B cell (primary cell): ENCODE measurements at regions not wholly inside any gene's neighbourhood (a gene's known extent, or its start where the extent isn't known, plus 50 kb on each side); places are given as distances from the start of the nearest gene placed in this dataset.

Experiments used
- ATAC-seq: fragments of 200-7000 bp; cut with Tn5 transposase; one replicate; pipeline ENCODE4 v1.10.0; 2021; ENCODE audit warnings: low read depth, mild to moderate bottlenecking, moderate number of reproducible peaks, moderate library complexity
- CTCF ChIA-PET: fragments of 350-600 bp; sonication (Branson Sonifier 250); formaldehyde crosslinking; loops from one replicate; lab custom pipeline; 2021; ENCODE audit warnings: antibody characterized with exemption, inconsistent platforms; lab: Charles Lee
- POLR2A ChIA-PET: fragments of 350-600 bp; sonication (Branson Sonifier 250); formaldehyde crosslinking; loops from one replicate; lab custom pipeline; 2021; ENCODE audit warnings: antibody characterized with exemption; lab: Charles Lee
- DNase-seq: peaks from one replicate; pipeline ENCODE4 v3.0.0; 2013
- H2AFZ ChIP-seq: 2 replicates; pipeline ENCODE4 v1.6.1; 2012; ENCODE audit warnings: mild to moderate bottlenecking, low read depth, low read length; ENCODE audit not compliant: insufficient read depth, poor library complexity, severe bottlenecking
- H3K27ac ChIP-seq, 2 donors: 1 replicate in 1 of 2; 2 replicates in 1 of 2; pipeline ENCODE4 v1.5.1; 2012 to 2013; ENCODE audit warnings: low read length in 2 of 2, mild to moderate bottlenecking in 2 of 2, moderate library complexity in 1 of 2
- H3K27me3 ChIP-seq, 4 experiments: fragments of 200-600 bp in 1 of 4; sonication (generic) in 1 of 4; replicated peaks in 1 of 4; 1 replicate in 2 of 4; 2 replicates in 2 of 4; pipeline versions ENCODE4 v1.6.1 to v1.7.0; 2013 to 2016; ENCODE audit warnings: low read length in 3 of 4, mild to moderate bottlenecking in 2 of 4, mixed read lengths in 1 of 4, moderate library complexity in 1 of 4; ENCODE audit not compliant: insufficient read depth in 4 of 4, control insufficient read depth in 3 of 4; ENCODE audit errors: control extremely low read depth in 1 of 4
- H3K36me3 ChIP-seq, 2 experiments: replicated peaks in 1 of 2; 1 replicate in 1 of 2; 2 replicates in 1 of 2; pipeline versions ENCODE4 v1.6.1 to v1.7.1; 2013; ENCODE audit warnings: low read length in 1 of 2; ENCODE audit not compliant: insufficient read depth in 2 of 2, control insufficient read depth in 1 of 2; ENCODE audit errors: control extremely low read depth in 1 of 2, extremely low read depth in 1 of 2
- H3K4me1 ChIP-seq, 2 donors: fragments of 200-600 bp in 1 of 2; sonication (generic) in 1 of 2; 1 replicate in 1 of 2; 2 replicates in 1 of 2; pipeline versions ENCODE4 v1.5.1 to v1.6.1; 2013 to 2017; ENCODE audit warnings: low read length in 2 of 2; ENCODE audit not compliant: control insufficient read depth in 2 of 2, insufficient read depth in 2 of 2
- H3K4me2 ChIP-seq: replicated peaks from 2 replicates; pipeline ENCODE3; 2012; ENCODE audit warnings: mild to moderate bottlenecking, low read depth, low read length; ENCODE audit not compliant: poor library complexity, severe bottlenecking
- H3K4me3 ChIP-seq, 5 experiments: fragments of 200-600 bp in 1 of 5; sonication (generic) in 1 of 5; 1 replicate in 3 of 5; 2 replicates in 2 of 5; pipeline versions ENCODE4 v1.5.1 to v1.7.0; 2011 to 2016; ENCODE audit warnings: low read length in 4 of 5, mild to moderate bottlenecking in 4 of 5, low read depth in 2 of 5, control low read depth in 1 of 5, moderate library complexity in 1 of 5; ENCODE audit not compliant: insufficient read depth in 1 of 5; ENCODE audit errors: control extremely low read depth in 1 of 5, extremely low read depth in 1 of 5
- H3K79me2 ChIP-seq: fragments of 200-600 bp; sonication (generic); one replicate; pipeline ENCODE4 v1.6.0; 2016; ENCODE audit warnings: low read length; ENCODE audit not compliant: control insufficient read depth, insufficient read depth
- H3K9ac ChIP-seq: fragments of 200-600 bp; sonication (generic); 2 replicates; pipeline ENCODE4 v1.6.1; 2017; ENCODE audit warnings: mild to moderate bottlenecking, low read length, moderate library complexity
- H3K9me3 ChIP-seq, 3 donors: one replicate each; pipeline versions ENCODE4 v1.6.1 to v1.7.1; 2013; ENCODE audit warnings: low read length in 2 of 3; ENCODE audit not compliant: control insufficient read depth in 2 of 3, insufficient read depth in 1 of 3; ENCODE audit errors: control extremely low read depth in 1 of 3
- H4K20me1 ChIP-seq: 2 replicates; pipeline ENCODE4 v1.6.0; 2012; ENCODE audit warnings: mild to moderate bottlenecking, low read length; ENCODE audit not compliant: insufficient read depth, control insufficient read depth, poor library complexity, severe bottlenecking
- H3K27ac Mint-ChIP-seq: one replicate; pipeline ENCODE4 v1.8.0; 2021; ENCODE audit warnings: mixed read lengths
- H3K27me3 Mint-ChIP-seq: one replicate; pipeline ENCODE4 v1.8.0; 2021; ENCODE audit warnings: mixed read lengths
- H3K4me1 Mint-ChIP-seq: one replicate; pipeline ENCODE4 v1.8.0; 2021; ENCODE audit warnings: mixed read lengths
- H3K4me3 Mint-ChIP-seq: one replicate; pipeline ENCODE4 v1.8.0; 2021; ENCODE audit warnings: mixed read lengths
- H3K9me3 Mint-ChIP-seq: one replicate; pipeline ENCODE4 v1.8.0; 2022; ENCODE audit warnings: mixed read lengths; ENCODE audit not compliant: insufficient read depth
- EZH2 ChIP-seq: IDR thresholded peaks from 2 replicates; pipeline ENCODE4 v1.6.1; 2012; ENCODE audit warnings: borderline replicate concordance, low read depth, mild to moderate bottlenecking, moderate library complexity, low read length; ENCODE audit not compliant: insufficient read depth, poor library complexity, severe bottlenecking
- whole genome bisulfite sequencing: methylation state at CpG from one replicate; pipeline ENCODE4 v1.1.5; 2013; ENCODE audit warnings: missing lambda C conversion rate; ENCODE audit not compliant: insufficient coverage; 5-methylcytosine and 5-hydroxymethylcytosine counted together
- intact Hi-C: fragments of 100-400 bp; cut with micrococcal nuclease; formaldehyde crosslinking; loops from one replicate; pipeline ENCODE4 v1.10.0; 2022
- TF ChIP-seq, protein P1 (sequence below): fragments of 200-600 bp; IDR thresholded peaks from one replicate; pipeline ENCODE4 v1.8.0; 2022; ENCODE audit warnings: antibody characterized with exemption, mild to moderate bottlenecking

DNA sequence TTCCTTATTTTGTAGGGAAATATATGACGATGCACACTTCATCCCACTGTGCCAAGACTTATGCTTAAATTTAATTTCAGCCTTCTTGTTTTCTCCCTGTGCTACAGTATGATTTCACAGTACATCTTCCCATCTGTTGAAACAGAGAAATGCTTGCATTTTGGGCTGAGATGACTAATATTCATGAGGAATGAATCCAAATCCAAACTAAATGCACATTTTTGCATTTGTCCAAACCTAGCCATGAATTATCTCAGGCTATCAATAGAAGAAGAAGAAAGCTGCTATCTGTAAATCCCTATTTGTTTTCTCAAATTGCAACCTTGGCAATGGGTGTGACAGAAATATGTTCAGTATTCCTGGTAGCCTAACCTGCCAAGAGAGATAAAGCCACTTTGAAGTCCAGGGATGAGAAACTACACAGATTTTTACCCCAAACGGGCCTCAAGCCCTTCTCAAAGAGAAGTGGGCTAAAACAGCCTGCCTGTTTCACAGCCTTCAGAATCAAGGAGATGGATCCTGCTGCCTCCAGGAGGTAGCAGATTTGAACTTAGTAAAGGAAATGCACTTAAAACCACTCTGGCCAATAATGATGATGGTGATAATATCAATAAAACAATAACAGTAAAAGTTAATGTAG, 306.9 kb upstream of the NT5C1B start:
- H3K9ac ChIP-seq = no peak overlapping the region

DNA sequence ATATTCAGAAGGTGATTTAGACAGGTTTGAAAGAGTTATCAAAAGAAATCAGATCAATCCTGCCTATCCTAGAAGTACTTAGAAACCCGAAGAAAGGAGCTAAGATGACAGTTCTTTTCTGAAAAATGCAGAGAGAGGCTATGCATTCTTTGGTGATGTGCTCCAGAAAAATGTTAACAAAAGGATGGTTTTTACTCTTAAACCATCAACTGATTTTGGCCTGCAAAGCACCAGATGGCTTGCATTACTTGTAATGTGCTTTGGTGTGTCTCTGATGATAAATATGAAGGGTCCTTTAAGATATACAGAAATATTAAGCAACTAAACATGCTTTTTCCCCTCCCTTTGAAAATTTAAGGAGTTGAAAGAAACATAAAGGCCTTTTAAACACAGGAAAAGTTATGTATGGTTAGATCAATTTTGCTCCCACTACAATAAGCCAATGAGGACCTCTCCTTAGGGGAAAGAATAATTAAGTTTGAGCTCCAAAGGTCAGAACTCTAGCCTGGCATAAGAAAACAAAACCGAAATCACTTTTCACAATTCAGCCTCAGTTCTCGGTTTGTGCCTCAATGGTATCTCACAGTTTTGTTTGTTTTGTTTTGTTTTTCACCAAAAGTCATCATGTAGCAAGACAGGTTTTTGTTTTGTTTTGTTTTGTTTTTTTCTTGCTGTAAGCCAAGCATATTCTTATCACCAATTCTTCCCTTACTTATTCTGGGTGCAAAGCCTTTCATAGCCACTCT, 302.4 kb upstream of the NT5C1B start:
- no peaks in the 10 kb centered on the region for H3K4me1 ChIP-seq
- DNase-seq = no peak
- WGBS = no CpG with 5 or more reads among the region's 3 CpGs
- no peak overlapping the region for H3K4me2 ChIP-seq
- no peak for TF ChIP-seq EZH2
- TF ChIP-seq, protein P1, sequence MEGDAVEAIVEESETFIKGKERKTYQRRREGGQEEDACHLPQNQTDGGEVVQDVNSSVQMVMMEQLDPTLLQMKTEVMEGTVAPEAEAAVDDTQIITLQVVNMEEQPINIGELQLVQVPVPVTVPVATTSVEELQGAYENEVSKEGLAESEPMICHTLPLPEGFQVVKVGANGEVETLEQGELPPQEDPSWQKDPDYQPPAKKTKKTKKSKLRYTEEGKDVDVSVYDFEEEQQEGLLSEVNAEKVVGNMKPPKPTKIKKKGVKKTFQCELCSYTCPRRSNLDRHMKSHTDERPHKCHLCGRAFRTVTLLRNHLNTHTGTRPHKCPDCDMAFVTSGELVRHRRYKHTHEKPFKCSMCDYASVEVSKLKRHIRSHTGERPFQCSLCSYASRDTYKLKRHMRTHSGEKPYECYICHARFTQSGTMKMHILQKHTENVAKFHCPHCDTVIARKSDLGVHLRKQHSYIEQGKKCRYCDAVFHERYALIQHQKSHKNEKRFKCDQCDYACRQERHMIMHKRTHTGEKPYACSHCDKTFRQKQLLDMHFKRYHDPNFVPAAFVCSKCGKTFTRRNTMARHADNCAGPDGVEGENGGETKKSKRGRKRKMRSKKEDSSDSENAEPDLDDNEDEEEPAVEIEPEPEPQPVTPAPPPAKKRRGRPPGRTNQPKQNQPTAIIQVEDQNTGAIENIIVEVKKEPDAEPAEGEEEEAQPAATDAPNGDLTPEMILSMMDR = no peak
- CTCF ChIA-PET = no interaction called here
- H3K4me3 ChIP-seq = no peak overlapping the region
- no peak overlapping the region for H3K27ac ChIP-seq
- no peaks in the 10 kb centered on the region for H3K9me3 ChIP-seq
- intact Hi-C loops = no loop called here
- no peaks in the 10 kb centered on the region for H3K27me3 ChIP-seq
- Mint-ChIP-seq H3K4me3 (no peak overlapping the region), H3K9me3 (no peaks in the 10 kb centered on the region), H3K27ac (no peak overlapping the region), H3K27me3 (no peaks in the 10 kb centered on the region), H3K4me1 (no peaks in the 10 kb centered on the region)
- H3K79me2 ChIP-seq = no peaks in the 10 kb centered on the region
- POLR2A ChIA-PET = no interaction called here
- no peak overlapping the region for H2AFZ ChIP-seq
- no peaks in the 10 kb centered on the region for H4K20me1 ChIP-seq
- no peaks in the 10 kb centered on the region for H3K36me3 ChIP-seq
- ATAC-seq = no peak
- H3K9ac ChIP-seq = no peak overlapping the region

More for the DNA sequence above, 306.9 kb upstream of the NT5C1B start:
- ChIA-PET CTCF (no interaction called here), POLR2A (no interaction called here)
- no peaks in the 10 kb centered on the region for H4K20me1 ChIP-seq
- no peaks in the 10 kb centered on the region for H3K79me2 ChIP-seq
- H3K9me3 Mint-ChIP-seq = no peaks in the 10 kb centered on the region
- H3K27me3 Mint-ChIP-seq = no peaks in the 10 kb centered on the region
- no peaks in the 10 kb centered on the region for H3K36me3 ChIP-seq
- H3K27ac Mint-ChIP-seq = no peak overlapping the region
- H3K27ac ChIP-seq = no peak overlapping the region
- no peak overlapping the region for H3K4me2 ChIP-seq
- intact Hi-C loops = no loop called here
- TF ChIP-seq, protein P1 = no peak
- no peak for TF ChIP-seq EZH2
- no peaks in the 10 kb centered on the region for H3K4me1 Mint-ChIP-seq
- H3K9me3 ChIP-seq = no peaks in the 10 kb centered on the region
- no peak overlapping the region for H2AFZ ChIP-seq
- H3K4me3 Mint-ChIP-seq = no peak overlapping the region
- H3K4me3 ChIP-seq = no peak overlapping the region
- DNase-seq = no peak
- no peak for ATAC-seq
- H3K4me1 ChIP-seq = no peaks in the 10 kb centered on the region
- H3K27me3 ChIP-seq = no peaks in the 10 kb centered on the region
- WGBS = no CpG with 5 or more reads among the region's 2 CpGs
